HepG2 (cell line): ENCODE measurements at regions not wholly inside any gene's neighbourhood (a gene's known extent, or its start where the extent isn't known, plus 50 kb on each side); places are given as distances from the start of the nearest gene placed in this dataset.

Experiments
- ATAC-seq: fragments of 200-7000 bp; cut with Tn5 transposase; 3 replicates; pipeline ENCODE4 v1.9.1; 2020; ENCODE audit warnings: mild to moderate bottlenecking, moderate library complexity
- BruUV-seq: library from RNA; stranded (reverse); fragments of 400-500 nt; replicated peaks from 2 replicates; lab custom pipeline; 2021; lab: Mats Ljungman, UMichigan
- CTCF ChIA-PET: fragments of 300-600 bp; formaldehyde crosslinking; extraction: SDS; loops from one replicate; lab custom pipeline; 2021; ENCODE audit warnings: low total read pairs, inconsistent platforms, low intra/inter-chr PET ratio; lab: Yijun Ruan, JAX
- POLR2A ChIA-PET: fragments of 350-600 bp; sonication (Branson Sonifier 250); formaldehyde crosslinking; loops from one replicate; lab custom pipeline; 2020; ENCODE audit warnings: antibody characterized with exemption, inconsistent platforms; lab: Yijun Ruan, JAX
- DNase-seq: peaks from one replicate; pipeline ENCODE4 v3.0.0-alpha.2; 2015; ENCODE audit warnings: low spot score
- FAIRE-seq: peaks from 3 replicates; lab custom pipeline; 2011; peaks lifted over from hg19 to GRCh38; lab: Jason Lieb, UNC
- H2AFZ ChIP-seq: one replicate; pipeline ENCODE4 v1.6.1; 2011; ENCODE audit warnings: low read length, inconsistent platforms
- H3K27ac ChIP-seq: fragments of 300-600 bp; 3 replicates; pipeline ENCODE4 v1.8.0; 2011; ENCODE audit warnings: mixed run types, mild to moderate bottlenecking, mixed read lengths, low read length, inconsistent platforms; ENCODE audit not compliant: insufficient read depth; ENCODE audit errors: extremely low read length
- H3K27me3 ChIP-seq, 2 experiments: fragments of 200-600 bp in 1 of 2; 2 replicates in 1 of 2; 3 replicates in 1 of 2; pipeline versions ENCODE4 v1.6.0 to v1.8.0; 2011; ENCODE audit warnings: low read length in 2 of 2, mild to moderate bottlenecking in 2 of 2, moderate library complexity in 2 of 2, inconsistent platforms in 1 of 2; ENCODE audit not compliant: insufficient read depth in 2 of 2, control insufficient read depth in 1 of 2
- H3K36me3 ChIP-seq, 2 experiments: fragments of 200-600 bp in 1 of 2; replicated peaks in 1 of 2; 2 replicates in 1 of 2; 3 replicates in 1 of 2; pipeline versions ENCODE4 v1.5.1 to v1.8.0; 2011; ENCODE audit warnings: low read length in 2 of 2, inconsistent platforms in 1 of 2; ENCODE audit not compliant: insufficient read depth in 2 of 2, control insufficient read depth in 1 of 2
- H3K4me1 ChIP-seq: 2 replicates; pipeline ENCODE4 v1.5.1; 2012; ENCODE audit warnings: low read length, inconsistent platforms; ENCODE audit not compliant: insufficient read depth
- H3K4me2 ChIP-seq: 2 replicates; pipeline ENCODE4 v1.6.0; 2011; ENCODE audit warnings: low read depth, low read length, inconsistent platforms
- H3K4me3 ChIP-seq, 3 experiments: fragments of 200-600 bp in 1 of 3; sonication (generic), shearing (Covaris generic) in 1 of 3; replicated peaks in 1 of 3; 2 replicates each; pipeline ENCODE4 v1.5.1; 2011 to 2016; ENCODE audit warnings: low read length in 3 of 3, inconsistent platforms in 2 of 3, low read depth in 2 of 3, mild to moderate bottlenecking in 2 of 3, control low read depth in 1 of 3, mixed read lengths in 1 of 3; ENCODE audit not compliant: insufficient read depth in 1 of 3
- H3K79me2 ChIP-seq: one replicate; pipeline ENCODE4 v1.6.1; 2011; ENCODE audit warnings: low read length, inconsistent platforms; ENCODE audit not compliant: insufficient read depth
- H3K9ac ChIP-seq: 2 replicates; pipeline ENCODE4 v1.6.0; 2011; ENCODE audit warnings: mild to moderate bottlenecking, low read depth, low read length, inconsistent platforms; ENCODE audit not compliant: insufficient read depth
- H3K9me3 ChIP-seq: 2 replicates; pipeline ENCODE4 v1.5.1; 2012; ENCODE audit warnings: mild to moderate bottlenecking, low read length
- H4K20me1 ChIP-seq: 2 replicates; pipeline ENCODE4 v1.6.0; 2011; ENCODE audit warnings: inconsistent platforms, mild to moderate bottlenecking, low read length, moderate library complexity; ENCODE audit not compliant: insufficient read depth
- ARID4A ChIP-seq: sonication (generic); formaldehyde crosslinking; IDR thresholded peaks from 2 replicates; pipeline ENCODE4 v1.5.0; 2020; ENCODE audit warnings: mild to moderate bottlenecking, missing genetic modification reagents, borderline replicate concordance
- ARID5B ChIP-seq: IDR thresholded peaks from 2 replicates; pipeline ENCODE4 v1.4.0; 2020; ENCODE audit warnings: mild to moderate bottlenecking, missing genetic modification reagents
- CEBPG ChIP-seq: IDR thresholded peaks from 2 replicates; pipeline ENCODE4 v1.6.1; 2016
- DPF2 ChIP-seq: sonication (generic); formaldehyde crosslinking; IDR thresholded peaks from 2 replicates; pipeline ENCODE4 v1.4.0; 2020; ENCODE audit warnings: mild to moderate bottlenecking, low read depth, missing genetic modification reagents, borderline replicate concordance
- ETS1 ChIP-seq: sonication (generic); formaldehyde crosslinking; IDR thresholded peaks from 2 replicates; pipeline ENCODE4 v1.4.0; 2020; ENCODE audit warnings: missing genetic modification reagents
- KAT7 ChIP-seq: IDR thresholded peaks from 2 replicates; pipeline ENCODE4 v1.6.1; 2018; ENCODE audit warnings: borderline replicate concordance, missing compliant biosample characterization
- NR2C2 ChIP-seq: sonication (generic); formaldehyde crosslinking; IDR thresholded peaks from 2 replicates; pipeline ENCODE4 v1.4.0; 2020; ENCODE audit warnings: missing genetic modification reagents, mild to moderate bottlenecking, moderate library complexity, borderline replicate concordance
- SKI ChIP-seq: fragments of 450-650 bp; IDR thresholded peaks from one replicate; pipeline ENCODE4 v1.6.1; 2018; ENCODE audit warnings: mild to moderate bottlenecking; ENCODE audit not compliant: partially characterized antibody
- ZBTB14 ChIP-seq: sonication (generic); formaldehyde crosslinking; IDR thresholded peaks from 2 replicates; pipeline ENCODE4 v1.4.0; 2020; ENCODE audit warnings: missing genetic modification reagents
- ZNF24 ChIP-seq: fragments of 450-650 bp; IDR thresholded peaks from 2 replicates; pipeline ENCODE4 v1.6.1; 2017; ENCODE audit warnings: antibody characterized with exemption, mild to moderate bottlenecking
- ZNF329 ChIP-seq: sonication (generic); formaldehyde crosslinking; IDR thresholded peaks from 2 replicates; pipeline ENCODE4 v1.9.0; 2021; ENCODE audit warnings: low read depth, mild to moderate bottlenecking, missing genetic modification reagents
- ZNF496 ChIP-seq: sonication (generic); formaldehyde crosslinking; IDR thresholded peaks from 2 replicates; pipeline ENCODE4 v1.8.1; 2023; ENCODE audit warnings: mild to moderate bottlenecking, moderate library complexity, missing genetic modification reagents; ENCODE audit not compliant: insufficient replicate concordance
- ZNF563 ChIP-seq: sonication (generic); formaldehyde crosslinking; IDR thresholded peaks from 2 replicates; pipeline ENCODE4 v1.8.0; 2022; ENCODE audit warnings: mild to moderate bottlenecking, moderate library complexity, missing genetic modification reagents
- WGBS: methylation state at CpG from one replicate; pipeline ENCODE4 v1.1.6; 2017; ENCODE audit warnings: low lambda C conversion rate; 5-methylcytosine and 5-hydroxymethylcytosine counted together
- in situ Hi-C: cut with HindIII; loops from 2 replicates; pipeline ENCODE4 v1.10.0; 2017; ENCODE audit warnings: low pct_unique_long_range_greater_than_20kb; ENCODE audit not compliant: extremely low pct_ligation_motif_present
- intact Hi-C: fragments of 100-400 bp; cut with micrococcal nuclease; formaldehyde crosslinking; loops from one replicate; pipeline ENCODE4 v1.10.0; 2022; ENCODE audit not compliant: unreplicated experiment

- TF ChIP-seq ZNF329 (no peak), ZNF24 (no peak), ETS1 (CRISPR knock-in tag) (no peak), ZNF496 (CRISPR knock-in tag) (no peak), KAT7 (CRISPR knock-in tag) (no peak), ARID4A (CRISPR knock-in tag) (no peak), CEBPG (CRISPR knock-in tag) (no peak)
Measured at GRCh38 chr13:67986234-67986633, 756.1 kb upstream of the PCDH9 start (continued).

- no TSS peak for BruUV-seq
- in situ Hi-C loops (no loop called here), intact Hi-C loops (no loop called here)
- Histone ChIP-seq H3K4me1 (no peaks in the 10 kb centered on the region), H3K4me3 (no peak overlapping the region), H3K36me3 (no peaks in the 10 kb centered on the region), H2AFZ (no peak overlapping the region), H3K9me3 (no peaks in the 10 kb centered on the region), H3K27me3 (no peaks in the 10 kb centered on the region), H3K27ac (no peak overlapping the region), H3K9ac (no peak overlapping the region), H3K4me2 (no peak overlapping the region), H3K79me2 (no peaks in the 10 kb centered on the region), H4K20me1 (no peaks in the 10 kb centered on the region)
- no peak for FAIRE-seq
- TF ChIP-seq DPF2 (CRISPR knock-in tag): no peak
- TF ChIP-seq SKI: no peak
- TF ChIP-seq ZNF563: no peak
- no peak for TF ChIP-seq NR2C2 (CRISPR knock-in tag)
- TF ChIP-seq ZBTB14 (CRISPR knock-in tag): no peak
- no peak for TF ChIP-seq ARID5B (CRISPR knock-in tag)
- no peak for DNase-seq
- ChIA-PET CTCF (no interaction called here), POLR2A (no interaction called here)
- WGBS: 0% methylated on average over 2 of the region's 2 CpGs
- no peak for ATAC-seq
Measured at GRCh38 chr13:67977066-67977465, 746.9 kb upstream of the PCDH9 start.
